Caco-2 (cell line): ENCODE measurements at regions not wholly inside any gene's neighbourhood (a gene's known extent, or its start where the extent isn't known, plus 50 kb on each side); places are given as distances from the start of the nearest gene placed in this dataset.

ENCODE experiments used
- BruUV-seq: library from RNA; stranded (reverse); fragments of 400-500 nt; replicated peaks from 2 replicates; lab custom pipeline; 2021; lab: Mats Ljungman, UMichigan
- CTCF ChIA-PET: fragments of 300-600 bp; sonication (Branson Sonifier 250); formaldehyde crosslinking; loops from one replicate; lab custom pipeline; 2022; ENCODE audit warnings: antibody characterized with exemption; lab: Charles Lee
- POLR2A ChIA-PET: fragments of 300-600 bp; sonication (Branson Sonifier 250); formaldehyde crosslinking; loops from one replicate; lab custom pipeline; 2022; ENCODE audit warnings: antibody characterized with exemption; lab: Charles Lee
- DNase-seq, 2 experiments: peaks; one replicate each; pipeline versions ENCODE4 v3.0.0 to v3.0.0-alpha.2; 2020 to 2022
- H3K27me3 ChIP-seq: replicated peaks from 2 replicates; pipeline ENCODE4 v1.6.0; 2011; ENCODE audit warnings: low read length; ENCODE audit not compliant: control insufficient read depth, insufficient read depth
- H3K36me3 ChIP-seq: 2 replicates; pipeline ENCODE4 v1.5.1; 2011; ENCODE audit warnings: low read length; ENCODE audit not compliant: control insufficient read depth, insufficient read depth
- H3K4me1 ChIP-seq: fragments of 250-450 bp; sonication (Bioruptor Pico); 2 replicates; pipeline ENCODE4 v1.5.1; 2020; ENCODE audit warnings: mild to moderate bottlenecking
- H3K4me3 ChIP-seq: 2 replicates; pipeline ENCODE4 v1.5.1; 2011; ENCODE audit warnings: low read depth, mild to moderate bottlenecking, control low read depth, low read length
- H3K9me3 ChIP-seq: fragments of 250-450 bp; sonication (Bioruptor Pico); 2 replicates; pipeline ENCODE4 v1.5.1; 2020; ENCODE audit warnings: mild to moderate bottlenecking, moderate library complexity
- H3K27ac Mint-ChIP-seq: one replicate; pipeline ENCODE4 v1.8.0; 2022; ENCODE audit warnings: mixed read lengths; ENCODE audit not compliant: unreplicated experiment
- H3K27me3 Mint-ChIP-seq: one replicate; pipeline ENCODE4 v1.8.0; 2022; ENCODE audit warnings: mixed read lengths; ENCODE audit not compliant: insufficient read depth, unreplicated experiment
- H3K36me3 Mint-ChIP-seq: one replicate; pipeline ENCODE4 v1.8.0; 2022; ENCODE audit warnings: mild to moderate bottlenecking, mixed read lengths; ENCODE audit not compliant: insufficient read depth, unreplicated experiment
- H3K4me1 Mint-ChIP-seq: one replicate; pipeline ENCODE4 v1.8.0; 2022; ENCODE audit warnings: low read depth, mixed read lengths; ENCODE audit not compliant: unreplicated experiment
- H3K4me3 Mint-ChIP-seq: one replicate; pipeline ENCODE4 v1.8.0; 2022; ENCODE audit warnings: mild to moderate bottlenecking, moderate library complexity, mixed read lengths; ENCODE audit not compliant: unreplicated experiment
- H3K9me3 Mint-ChIP-seq: one replicate; pipeline ENCODE4 v1.8.0; 2022; ENCODE audit warnings: mixed read lengths; ENCODE audit not compliant: unreplicated experiment
- intact Hi-C: fragments of 100-400 bp; cut with micrococcal nuclease; formaldehyde crosslinking; loops from one replicate; pipeline ENCODE4 v1.10.0; 2022; ENCODE audit not compliant: unreplicated experiment
- TF ChIP-seq, protein P1 (sequence below), 2 experiments: fragments of 200-600 bp in 1 of 2; IDR thresholded peaks; 1 replicate in 1 of 2; 2 replicates in 1 of 2; pipeline versions ENCODE4 v1.5.1 to v1.8.0; 2011 to 2022; ENCODE audit warnings: antibody characterized with exemption in 1 of 2, control low read depth in 1 of 2, inconsistent platforms in 1 of 2, low read depth in 1 of 2, low read length in 1 of 2, mild to moderate bottlenecking in 1 of 2, moderate library complexity in 1 of 2; ENCODE audit not compliant: insufficient read depth in 1 of 2, severe bottlenecking in 1 of 2, unreplicated experiment in 1 of 2

GRCh38 chr10:59002011-59002410 is 174.4 kb upstream of the PHYHIPL start:
- intact Hi-C loops: loop anchor here (1.0 kb wide), 2 partner anchors 8 to 71 kb away; no protein-coding TSS in a partner anchor
- Histone ChIP-seq H3K4me1 (peaks cover 78% of the 10 kb centered on the region), H3K9me3 (no peaks in the 10 kb centered on the region), H3K4me3 (no peak overlapping the region), H3K36me3 (no peaks in the 10 kb centered on the region), H3K27me3 (no peaks in the 10 kb centered on the region)
- TF ChIP-seq, protein P1, sequence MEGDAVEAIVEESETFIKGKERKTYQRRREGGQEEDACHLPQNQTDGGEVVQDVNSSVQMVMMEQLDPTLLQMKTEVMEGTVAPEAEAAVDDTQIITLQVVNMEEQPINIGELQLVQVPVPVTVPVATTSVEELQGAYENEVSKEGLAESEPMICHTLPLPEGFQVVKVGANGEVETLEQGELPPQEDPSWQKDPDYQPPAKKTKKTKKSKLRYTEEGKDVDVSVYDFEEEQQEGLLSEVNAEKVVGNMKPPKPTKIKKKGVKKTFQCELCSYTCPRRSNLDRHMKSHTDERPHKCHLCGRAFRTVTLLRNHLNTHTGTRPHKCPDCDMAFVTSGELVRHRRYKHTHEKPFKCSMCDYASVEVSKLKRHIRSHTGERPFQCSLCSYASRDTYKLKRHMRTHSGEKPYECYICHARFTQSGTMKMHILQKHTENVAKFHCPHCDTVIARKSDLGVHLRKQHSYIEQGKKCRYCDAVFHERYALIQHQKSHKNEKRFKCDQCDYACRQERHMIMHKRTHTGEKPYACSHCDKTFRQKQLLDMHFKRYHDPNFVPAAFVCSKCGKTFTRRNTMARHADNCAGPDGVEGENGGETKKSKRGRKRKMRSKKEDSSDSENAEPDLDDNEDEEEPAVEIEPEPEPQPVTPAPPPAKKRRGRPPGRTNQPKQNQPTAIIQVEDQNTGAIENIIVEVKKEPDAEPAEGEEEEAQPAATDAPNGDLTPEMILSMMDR (IDR thresholded peaks at IDR 0.05; ENCODE audit: insufficient read depth in 1 of 2, low read depth in 1 of 2, low read length in 1 of 2, severe bottlenecking in 1 of 2, unreplicated experiment in 1 of 2): no peak
- Mint-ChIP-seq H3K9me3 (peaks cover 10% of the 10 kb centered on the region), H3K27me3 (no peaks in the 10 kb centered on the region), H3K4me3 (no peak overlapping the region), H3K27ac (peak overlapping the region; percentile 10), H3K4me1 (peaks cover 58% of the 10 kb centered on the region), H3K36me3 (peaks cover 5% of the 10 kb centered on the region)
- ChIA-PET CTCF (interaction anchor here (0.9 kb wide), 1 partner anchor 221 kb away, joined by 3 read pairs; no protein-coding TSS in a partner anchor), POLR2A (interaction anchor here (0.7 to 1.2 kb wide), 2 partner anchors 174 kb away, joined by 4 read pairs; partner anchors contain the start of gene PHYHIPL)
- BruUV-seq: no TSS peak
- peak; percentile 76 to 81 for DNase-seq

- H3K4me1 ChIP-seq: peaks cover 87% of the 10 kb centered on the region
- ChIA-PET CTCF (interaction anchor here (0.6 kb wide), 1 partner anchor 29 kb away, joined by 3 read pairs; no protein-coding TSS in a partner anchor), POLR2A (no interaction called here)
- Mint-ChIP-seq H3K4me3 (no peak overlapping the region), H3K36me3 (peaks cover 5% of the 10 kb centered on the region), H3K9me3 (peaks cover 10% of the 10 kb centered on the region), H3K27ac (peak overlapping the region; percentile 10), H3K27me3 (no peaks in the 10 kb centered on the region), H3K4me1 (peaks cover 60% of the 10 kb centered on the region)
- H3K4me3 ChIP-seq: no peak overlapping the region
- DNase-seq: no peak
- intact Hi-C loops: no loop called here
- BruUV-seq: no TSS peak
- TF ChIP-seq, protein P1 (IDR thresholded peaks at IDR 0.05; ENCODE audit: insufficient read depth in 1 of 2, low read depth in 1 of 2, low read length in 1 of 2, severe bottlenecking in 1 of 2, unreplicated experiment in 1 of 2): no peak
- H3K27me3 ChIP-seq: no peaks in the 10 kb centered on the region
- no peaks in the 10 kb centered on the region for H3K9me3 ChIP-seq
- no peaks in the 10 kb centered on the region for H3K36me3 ChIP-seq
Measured at GRCh38 chr10:59003203-59003602, 173.2 kb upstream of the PHYHIPL start.

GRCh38 chr10:59004392-59004791 is 172.1 kb upstream of the PHYHIPL start:
- Histone ChIP-seq H3K36me3 (no peaks in the 10 kb centered on the region), H3K9me3 (no peaks in the 10 kb centered on the region), H3K27me3 (no peaks in the 10 kb centered on the region), H3K4me1 (peaks cover 96% of the 10 kb centered on the region), H3K4me3 (no peak overlapping the region)
- no TSS peak for BruUV-seq
- no peak overlapping the region for H3K4me3 Mint-ChIP-seq
- TF ChIP-seq, protein P1 (IDR thresholded peaks at IDR 0.05; ENCODE audit: insufficient read depth in 1 of 2, low read depth in 1 of 2, low read length in 1 of 2, severe bottlenecking in 1 of 2, unreplicated experiment in 1 of 2): no peak
- peaks cover 12% of the 10 kb centered on the region for H3K9me3 Mint-ChIP-seq
- H3K27me3 Mint-ChIP-seq: no peaks in the 10 kb centered on the region
- CTCF ChIA-PET: no interaction called here
- H3K36me3 Mint-ChIP-seq: peaks cover 5% of the 10 kb centered on the region
- no peak for DNase-seq
- peaks cover 67% of the 10 kb centered on the region for H3K4me1 Mint-ChIP-seq
- POLR2A ChIA-PET: interaction anchor here (0.7 kb wide), 1 partner anchor 131 kb away, joined by 8 read pairs; no protein-coding TSS in a partner anchor
- intact Hi-C loops: no loop called here
- peak overlapping the region; percentile 37 for H3K27ac Mint-ChIP-seq
